ENCODE measurements at regions not wholly inside any gene's neighbourhood (a gene's known extent, or its start where the extent isn't known, plus 50 kb on each side); places are given as distances from the start of the nearest gene placed in this dataset.

DNA sequence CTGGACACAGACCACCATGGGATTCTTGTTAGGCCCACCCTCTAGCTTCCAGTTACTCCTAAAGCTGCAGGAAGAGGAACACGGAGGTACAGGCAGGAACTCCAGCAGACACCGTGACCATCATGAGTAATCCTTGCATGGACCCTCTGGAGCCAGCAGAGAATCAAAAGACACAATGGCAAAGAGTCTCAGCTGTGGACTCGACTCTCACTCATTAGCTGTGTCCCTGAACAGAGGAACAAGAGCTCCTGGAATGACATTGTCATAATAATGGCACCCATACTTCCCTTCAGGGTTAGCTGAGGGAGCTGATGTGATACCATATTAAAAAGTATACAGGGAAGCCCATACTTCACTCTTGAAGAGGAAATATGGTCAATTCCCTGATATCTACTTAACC, 176.3 kb upstream of the ASIC2 start:
- H3K9me3 ChIP-seq (ENCODE audit: control insufficient read depth, low read length, poor library complexity, severe bottlenecking), result no peaks in the 10 kb centered on the region
- Mint-ChIP-seq H3K4me1 (no peaks in the 10 kb centered on the region), H3K27me3 (peaks cover 8% of the 10 kb centered on the region), H3K27ac (no peak overlapping the region), H3K4me3 (no peak overlapping the region), H3K36me3 (ENCODE audit: low read depth) (no peaks in the 10 kb centered on the region)
- ATAC-seq (no peak), DNase-seq (no peak)

DNA sequence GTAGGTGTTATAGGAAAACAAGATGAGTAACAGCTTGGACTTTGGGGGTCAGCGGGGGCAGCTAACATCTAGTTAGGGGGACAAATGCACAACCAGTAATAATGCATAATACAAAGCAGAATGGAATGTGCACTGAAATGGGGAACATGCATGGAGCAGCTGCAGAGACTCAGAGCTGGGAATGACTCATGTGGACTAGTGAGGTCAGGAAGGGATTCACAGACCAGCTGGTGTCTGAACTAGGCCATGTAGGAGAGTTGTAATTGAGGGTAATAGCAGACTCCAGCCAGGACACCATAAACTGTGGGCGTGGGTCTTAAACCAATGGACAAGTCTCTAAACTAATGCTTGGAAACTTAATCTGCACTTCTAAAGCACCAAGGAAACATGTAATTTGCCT, 176.8 kb upstream of the ASIC2 start:
- Mint-ChIP-seq H3K27me3 (peaks cover 8% of the 10 kb centered on the region), H3K4me3 (no peak overlapping the region), H3K36me3 (ENCODE audit: low read depth) (no peaks in the 10 kb centered on the region), H3K27ac (no peak overlapping the region), H3K4me1 (peaks cover under 1% of the 10 kb centered on the region)
- H3K9me3 ChIP-seq (ENCODE audit: control insufficient read depth, low read length, poor library complexity, severe bottlenecking), result no peaks in the 10 kb centered on the region
- no peak for DNase-seq
- ATAC-seq, result no peak

DNA sequence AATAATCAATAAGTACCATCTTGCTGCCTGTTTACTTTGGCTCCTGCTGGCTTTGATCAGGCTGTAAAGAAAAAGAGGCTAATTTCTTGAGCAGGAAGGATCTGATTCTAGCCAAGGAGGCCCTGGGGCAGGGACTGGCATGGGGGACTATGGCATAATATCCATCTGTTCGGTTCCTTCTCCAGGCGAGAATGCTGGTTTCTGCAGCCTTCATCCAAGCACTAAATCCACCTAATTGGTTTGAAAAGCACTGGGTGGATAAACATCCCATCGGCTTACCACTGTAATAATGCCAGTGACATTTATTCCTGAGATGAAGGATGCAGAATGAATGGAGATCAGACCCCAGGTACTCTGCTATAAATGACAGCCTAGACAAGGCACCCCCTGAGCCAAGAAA, 180.0 kb upstream of the ASIC2 start:
- H3K36me3 Mint-ChIP-seq (ENCODE audit: low read depth), result no peaks in the 10 kb centered on the region
- H3K27me3 Mint-ChIP-seq, result peaks cover 21% of the 10 kb centered on the region
- DNase-seq, result no peak
- no peak overlapping the region for H3K4me3 Mint-ChIP-seq
- peaks cover 2% of the 10 kb centered on the region for H3K4me1 Mint-ChIP-seq
- no peak for ATAC-seq
- H3K9me3 ChIP-seq (ENCODE audit: control insufficient read depth, low read length, poor library complexity, severe bottlenecking), result no peaks in the 10 kb centered on the region
- no peak overlapping the region for H3K27ac Mint-ChIP-seq

DNA sequence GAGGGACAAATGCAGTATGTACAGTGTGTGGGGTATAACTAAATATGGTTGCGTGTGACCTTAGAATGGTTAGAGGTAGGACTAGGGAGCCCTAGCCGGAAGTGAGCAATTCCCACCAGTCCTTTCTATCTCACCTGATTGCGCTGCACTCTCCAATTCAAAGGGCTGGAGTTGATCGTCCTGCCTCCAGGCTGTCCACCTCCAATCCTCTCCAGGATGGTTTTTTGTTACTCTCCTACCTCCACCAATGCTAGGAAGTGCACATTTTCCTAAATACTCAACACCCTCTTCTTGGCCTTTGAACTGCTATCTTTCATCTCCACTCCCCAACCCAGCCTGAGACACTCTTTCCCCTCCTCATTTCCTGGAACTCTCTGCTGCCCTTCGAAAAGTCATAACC, 181.7 kb upstream of the ASIC2 start:
- no peaks in the 10 kb centered on the region for H3K36me3 Mint-ChIP-seq (ENCODE audit: low read depth)
- H3K27me3 Mint-ChIP-seq, result peaks cover 21% of the 10 kb centered on the region
- H3K4me3 Mint-ChIP-seq, result no peak overlapping the region
- H3K9me3 ChIP-seq (ENCODE audit: control insufficient read depth, low read length, poor library complexity, severe bottlenecking), result no peaks in the 10 kb centered on the region
- H3K4me1 Mint-ChIP-seq, result peaks cover 2% of the 10 kb centered on the region
- H3K27ac Mint-ChIP-seq, result no peak overlapping the region
- DNase-seq, result no peak
- ATAC-seq, result no peak

DNA sequence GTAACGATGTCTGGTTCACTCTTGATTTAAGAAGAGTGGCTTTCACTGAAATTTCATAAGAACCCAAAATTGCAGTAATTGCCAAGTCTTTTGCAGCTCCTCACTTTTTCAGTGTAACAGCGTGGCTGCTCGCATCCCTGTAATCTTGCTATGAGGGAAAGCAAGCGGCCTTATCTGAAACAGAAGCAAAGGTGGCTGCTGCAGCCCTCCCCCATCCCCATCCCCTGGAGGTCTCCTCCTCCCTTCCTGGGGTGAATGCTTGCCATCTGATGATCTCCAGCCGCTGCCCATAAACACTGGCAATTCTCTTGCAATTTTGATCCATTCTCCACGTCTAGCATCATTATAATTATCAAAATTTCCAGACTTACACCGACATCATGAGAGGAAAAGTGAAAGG, 182.5 kb upstream of the ASIC2 start:
- DNase-seq, result no peak
- no peak overlapping the region for H3K27ac Mint-ChIP-seq
- no peaks in the 10 kb centered on the region for H3K36me3 Mint-ChIP-seq (ENCODE audit: low read depth)
- no peak for ATAC-seq
- H3K27me3 Mint-ChIP-seq, result peaks cover 21% of the 10 kb centered on the region
- H3K4me3 Mint-ChIP-seq, result no peak overlapping the region
- peaks cover 2% of the 10 kb centered on the region for H3K4me1 Mint-ChIP-seq
- no peaks in the 10 kb centered on the region for H3K9me3 ChIP-seq (ENCODE audit: control insufficient read depth, low read length, poor library complexity, severe bottlenecking)

DNA sequence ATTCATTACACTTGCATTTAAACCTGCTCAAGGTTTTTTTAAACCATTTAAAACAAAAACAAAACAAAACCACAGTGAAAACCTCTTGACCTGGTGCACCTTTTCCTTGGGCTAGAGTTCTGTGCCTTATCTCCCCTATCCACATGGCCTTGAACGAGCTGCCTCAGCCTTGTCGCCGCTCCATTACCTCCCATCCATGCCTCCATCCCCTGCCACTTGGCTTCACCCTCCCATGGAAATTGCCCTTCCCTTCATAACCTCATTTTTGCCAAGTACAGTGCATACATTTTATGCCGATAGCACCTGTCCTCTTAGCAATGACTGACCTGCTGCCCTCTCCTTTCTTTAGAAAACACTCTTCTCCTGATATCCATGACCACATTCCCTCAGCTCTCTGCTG, 188.6 kb upstream of the ASIC2 start:
- H3K27me3 Mint-ChIP-seq, result peaks cover 6% of the 10 kb centered on the region
- H3K9me3 ChIP-seq (ENCODE audit: control insufficient read depth, low read length, poor library complexity, severe bottlenecking), result no peaks in the 10 kb centered on the region
- no peak overlapping the region for H3K27ac Mint-ChIP-seq
- H3K4me1 Mint-ChIP-seq, result no peaks in the 10 kb centered on the region
- no peak for ATAC-seq
- DNase-seq, result no peak
- no peaks in the 10 kb centered on the region for H3K36me3 Mint-ChIP-seq (ENCODE audit: low read depth)
- H3K4me3 Mint-ChIP-seq, result no peak overlapping the region

DNA sequence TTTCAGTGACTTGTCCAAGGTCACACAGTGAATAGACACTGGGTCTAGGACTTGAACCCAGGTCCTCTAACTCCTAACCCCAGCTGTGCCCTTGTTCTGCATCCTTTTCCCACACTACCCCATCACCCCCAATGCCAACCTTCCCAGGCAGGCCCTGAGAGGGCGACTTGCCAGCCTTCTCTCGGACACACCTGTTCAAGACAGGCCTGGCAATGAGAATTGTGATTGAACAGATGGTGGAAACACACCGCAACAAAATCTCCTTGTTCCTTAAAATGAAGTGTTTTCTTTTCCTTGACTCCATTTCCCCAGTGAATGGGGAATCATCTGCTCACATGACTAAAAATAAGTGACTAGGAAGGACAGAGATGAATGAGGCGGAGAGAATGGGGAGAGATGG, 189.5 kb upstream of the ASIC2 start:
- Mint-ChIP-seq H3K36me3 (ENCODE audit: low read depth) (no peaks in the 10 kb centered on the region), H3K4me3 (no peak overlapping the region), H3K4me1 (no peaks in the 10 kb centered on the region), H3K27me3 (peaks cover 2% of the 10 kb centered on the region), H3K27ac (no peak overlapping the region)
- ATAC-seq (no peak), DNase-seq (no peak)
- no peaks in the 10 kb centered on the region for H3K9me3 ChIP-seq (ENCODE audit: control insufficient read depth, low read length, poor library complexity, severe bottlenecking)

DNA sequence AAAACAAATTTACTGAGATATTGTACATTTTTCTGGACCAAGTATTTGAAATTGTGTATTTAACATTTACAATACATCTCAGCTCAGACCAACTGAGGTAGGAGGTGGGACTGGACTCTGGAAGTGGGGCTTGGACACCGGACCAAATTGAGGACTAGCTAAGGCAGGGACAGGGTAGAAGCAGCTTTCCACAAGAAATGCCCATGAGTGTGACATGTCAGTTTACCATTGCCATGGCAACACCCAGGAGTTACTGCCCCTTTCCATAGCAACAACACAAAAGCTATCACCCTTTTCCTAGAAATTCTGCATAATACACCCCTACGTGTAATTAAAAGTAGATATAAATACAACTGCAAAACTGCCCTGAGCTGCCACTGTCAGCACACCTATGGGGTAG, 191.5 kb upstream of the ASIC2 start:
- Mint-ChIP-seq H3K36me3 (ENCODE audit: low read depth) (no peaks in the 10 kb centered on the region), H3K4me1 (no peaks in the 10 kb centered on the region), H3K4me3 (no peak overlapping the region), H3K27me3 (peaks cover 13% of the 10 kb centered on the region), H3K27ac (no peak overlapping the region)
- ATAC-seq, result no peak
- no peaks in the 10 kb centered on the region for H3K9me3 ChIP-seq (ENCODE audit: control insufficient read depth, low read length, poor library complexity, severe bottlenecking)
- no peak for DNase-seq

DNA sequence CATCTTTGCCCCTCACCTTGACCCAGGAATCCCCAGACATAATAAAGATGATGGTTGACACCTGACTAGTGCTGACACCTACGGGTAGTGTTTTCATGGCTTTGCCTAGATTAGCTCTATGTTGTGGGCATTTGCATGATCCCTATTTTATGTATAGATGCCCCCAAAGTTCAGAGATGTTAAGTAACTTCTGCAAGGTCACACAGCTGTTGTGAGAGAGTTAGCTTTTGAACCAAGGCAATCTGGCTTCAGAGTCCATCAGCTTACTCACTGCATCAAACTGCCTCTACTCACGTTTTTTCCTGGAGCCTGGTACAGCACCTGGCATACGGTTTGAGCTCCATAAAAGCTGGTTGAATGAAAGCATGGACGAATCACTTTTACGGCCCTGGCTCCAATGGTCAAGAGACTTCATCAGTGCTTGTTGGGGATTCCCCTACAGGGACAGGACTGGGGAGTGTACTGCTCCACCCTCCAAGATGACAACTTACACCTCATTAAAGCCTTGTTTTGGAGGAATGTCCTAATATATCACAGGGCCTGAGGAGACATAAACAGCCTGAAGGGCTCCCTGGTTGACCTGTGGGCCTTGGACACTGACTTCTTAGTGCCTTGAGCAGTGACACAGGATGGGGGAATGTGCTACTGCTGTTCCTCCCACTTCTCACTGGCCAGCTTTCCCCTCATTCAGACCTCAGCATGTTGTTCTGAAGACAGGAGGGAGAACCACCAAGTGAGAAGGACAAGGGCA, 193.2 kb upstream of the ASIC2 start:
- ATAC-seq, result no peak
- Mint-ChIP-seq H3K4me3 (no peak overlapping the region), H3K36me3 (ENCODE audit: low read depth) (no peaks in the 10 kb centered on the region), H3K27ac (no peak overlapping the region), H3K27me3 (peaks cover 17% of the 10 kb centered on the region), H3K4me1 (no peaks in the 10 kb centered on the region)
- DNase-seq, result no peak
- H3K9me3 ChIP-seq (ENCODE audit: control insufficient read depth, low read length, poor library complexity, severe bottlenecking), result no peaks in the 10 kb centered on the region

DNA sequence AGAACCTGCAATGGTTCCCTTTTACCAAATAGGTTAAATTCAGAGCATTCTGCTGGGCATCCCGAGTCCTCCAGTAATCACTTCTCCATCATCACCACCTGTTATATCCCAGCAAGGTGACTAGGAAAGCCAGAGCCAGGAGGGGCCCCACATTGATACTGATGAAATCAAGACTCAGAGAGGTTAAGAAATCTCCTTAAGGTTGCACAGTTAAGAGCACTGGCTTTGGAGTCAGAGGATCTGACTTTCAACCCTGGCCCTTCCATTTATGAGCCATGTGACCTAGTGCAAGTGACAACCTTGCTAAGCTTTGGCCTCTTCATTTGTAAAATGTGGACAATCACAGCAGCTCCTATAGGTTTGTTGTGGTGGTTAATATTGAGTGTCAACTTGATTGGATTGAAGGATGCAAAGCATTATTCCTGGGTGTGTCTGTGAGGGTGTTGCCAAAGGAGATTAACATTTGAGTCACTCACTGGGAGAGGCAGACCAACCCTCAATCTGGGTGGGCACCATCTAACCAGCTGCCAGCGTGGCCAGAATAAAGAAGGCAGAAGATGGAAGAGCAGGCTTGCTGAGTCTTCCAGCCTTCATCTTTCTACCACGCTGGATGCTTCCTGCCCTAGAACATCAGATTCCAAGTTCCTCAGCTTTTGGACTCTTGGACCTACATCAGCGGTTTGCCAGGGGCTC, 194.2 kb upstream of the ASIC2 start:
- peaks cover 25% of the 10 kb centered on the region for H3K27me3 Mint-ChIP-seq
- H3K36me3 Mint-ChIP-seq (ENCODE audit: low read depth), result no peaks in the 10 kb centered on the region
- H3K4me3 Mint-ChIP-seq, result no peak overlapping the region
- no peaks in the 10 kb centered on the region for H3K9me3 ChIP-seq (ENCODE audit: control insufficient read depth, low read length, poor library complexity, severe bottlenecking)
- H3K4me1 Mint-ChIP-seq, result no peaks in the 10 kb centered on the region
- H3K27ac Mint-ChIP-seq, result no peak overlapping the region
- DNase-seq (no peak), ATAC-seq (no peak)

DNA sequence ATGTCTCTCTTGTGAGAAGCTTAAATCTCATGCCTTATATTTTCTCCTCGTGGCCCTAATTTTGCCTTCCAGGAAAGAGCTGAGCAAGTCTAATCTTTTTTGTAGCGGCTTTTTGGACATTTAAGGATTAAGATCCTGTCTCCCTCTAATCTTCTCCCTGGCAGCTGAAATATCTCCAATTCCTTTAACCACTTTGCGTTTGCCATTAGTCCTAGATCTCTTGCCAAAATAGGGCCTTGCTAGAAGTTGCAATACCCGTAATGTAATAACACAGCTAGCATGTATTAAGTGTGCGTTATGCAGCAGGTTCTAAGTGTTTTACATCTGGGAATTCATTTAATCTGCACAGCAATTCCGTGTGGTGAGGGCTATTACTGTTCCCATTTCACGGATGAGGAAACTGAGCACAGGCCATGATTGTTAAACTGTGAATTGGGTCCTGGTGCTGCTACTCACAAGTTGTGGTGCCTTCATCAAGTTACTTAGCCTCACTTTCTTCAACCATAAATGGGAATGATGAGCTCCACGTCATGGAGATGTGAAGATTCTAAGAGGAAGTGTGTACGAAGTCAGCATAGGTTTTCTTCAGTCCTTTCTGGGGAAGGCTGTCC, 198.9 kb upstream of the ASIC2 start:
- Mint-ChIP-seq H3K27me3 (peaks cover 49% of the 10 kb centered on the region), H3K4me3 (no peak overlapping the region), H3K36me3 (ENCODE audit: low read depth) (no peaks in the 10 kb centered on the region), H3K27ac (no peak overlapping the region), H3K4me1 (no peaks in the 10 kb centered on the region)
- H3K9me3 ChIP-seq (ENCODE audit: control insufficient read depth, low read length, poor library complexity, severe bottlenecking), result no peaks in the 10 kb centered on the region
- no peak for ATAC-seq
- DNase-seq, result no peak

DNA sequence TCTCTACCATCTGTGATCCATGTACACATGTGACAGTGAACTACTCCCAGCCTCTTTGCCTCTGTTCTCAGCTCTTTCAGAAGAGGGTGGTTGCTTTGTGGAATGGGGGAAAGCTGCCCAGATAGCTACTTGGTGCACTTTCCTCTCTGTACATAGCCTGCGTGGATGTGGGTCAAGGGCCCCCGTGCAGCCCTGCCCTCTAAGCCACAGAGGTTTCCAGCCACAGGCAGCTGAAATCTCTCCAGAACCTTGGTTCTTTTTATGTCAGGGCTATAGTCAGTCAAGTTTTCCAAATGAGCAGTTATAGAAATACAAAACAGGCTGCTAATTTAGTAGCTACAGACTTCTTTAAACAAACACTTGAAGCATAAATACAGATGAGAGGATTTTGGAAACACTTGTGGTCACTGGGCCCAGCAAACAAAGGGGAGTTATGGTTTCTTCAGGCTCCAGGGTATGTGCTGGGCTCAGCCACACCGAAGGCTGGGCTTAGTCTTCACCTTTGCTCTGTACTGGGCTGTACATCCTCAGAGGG, 199.7 kb upstream of the ASIC2 start:
- no peak for ATAC-seq
- H3K36me3 Mint-ChIP-seq (ENCODE audit: low read depth), result no peaks in the 10 kb centered on the region

DNA sequence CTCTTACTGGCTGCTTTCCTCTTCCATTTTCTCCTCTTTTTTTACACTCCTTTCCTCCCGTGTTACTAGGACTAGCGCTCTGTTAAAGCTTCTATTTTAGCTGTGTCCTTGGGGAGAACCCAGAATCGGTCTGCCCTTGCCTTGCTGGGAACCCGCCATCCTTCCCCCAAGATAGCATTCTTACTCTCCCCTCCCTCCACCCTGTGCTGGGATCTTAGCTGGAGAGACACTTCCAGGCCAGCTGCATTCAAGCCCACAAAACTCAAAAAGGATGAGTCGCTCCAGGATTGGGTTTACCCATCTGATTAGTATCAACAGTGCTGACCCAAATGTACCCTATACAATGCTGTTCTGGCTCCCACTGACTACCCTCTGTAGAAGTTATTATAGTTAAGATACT, 200.5 kb upstream of the ASIC2 start:
- no peaks in the 10 kb centered on the region for H3K36me3 Mint-ChIP-seq (ENCODE audit: low read depth)
- no peaks in the 10 kb centered on the region for H3K9me3 ChIP-seq (ENCODE audit: control insufficient read depth, low read length, poor library complexity, severe bottlenecking)
- H3K27me3 Mint-ChIP-seq, result peaks cover 58% of the 10 kb centered on the region
- H3K4me3 Mint-ChIP-seq, result no peak overlapping the region
- ATAC-seq, result no peak
- no peak overlapping the region for H3K27ac Mint-ChIP-seq
- DNase-seq, result no peak
- H3K4me1 Mint-ChIP-seq, result no peaks in the 10 kb centered on the region

More for the DNA sequence above, 199.7 kb upstream of the ASIC2 start:
- H3K4me1 Mint-ChIP-seq, result no peaks in the 10 kb centered on the region
- DNase-seq, result no peak
- peaks cover 57% of the 10 kb centered on the region for H3K27me3 Mint-ChIP-seq
- H3K4me3 Mint-ChIP-seq, result no peak overlapping the region
- no peak overlapping the region for H3K27ac Mint-ChIP-seq
- no peaks in the 10 kb centered on the region for H3K9me3 ChIP-seq (ENCODE audit: control insufficient read depth, low read length, poor library complexity, severe bottlenecking)
